Testis (tissue), 2 donors: ENCODE measurements at regions not wholly inside any gene's neighbourhood (a gene's known extent, or its start where the extent isn't known, plus 50 kb on each side); places are given as distances from the start of the nearest gene placed in this dataset.

Source experiments
- CTCF ChIP-seq, 3 experiments: fragments of 450-650 bp in 2 of 3; fragments of 200-600 bp in 1 of 3; sonication (generic) in 1 of 3; IDR thresholded peaks; one replicate each; pipeline ENCODE4 v1.5.1; 2016 to 2019; ENCODE audit warnings: antibody characterized with exemption in 3 of 3, mild to moderate bottlenecking in 2 of 3, moderate library complexity in 1 of 3
- POLR2A ChIP-seq: fragments of 450-650 bp; IDR thresholded peaks from one replicate; pipeline ENCODE4 v1.6.1; 2017; ENCODE audit warnings: antibody characterized with exemption, mild to moderate bottlenecking, moderate library complexity

- TF ChIP-seq CTCF (IDR thresholded peaks at IDR 0.05) (no peak), POLR2A (no peak)
Measured at GRCh38 chr14:100670753-100671049, 56.0 kb upstream of the DLK1 start.
